Activated naive CD8-positive, alpha-beta T cell treated with anti-CD3 and anti-CD28 coated beads, Interleukin-2, amount 50 U/mL, for 16 hours (primary cell): ENCODE measurements at regions not wholly inside any gene's neighbourhood (a gene's known extent, or its start where the extent isn't known, plus 50 kb on each side); places are given as distances from the start of the nearest gene placed in this dataset.
"Not testable (repeated sequence)": the region's sequence is repeated elsewhere in the genome, so short reads cannot be mapped to it uniquely, and the experiment has no call there.

Experiments
- DNase-seq: peaks from one replicate; pipeline ENCODE4 v3.0.0-alpha.2; 2020; ENCODE audit warnings: low read depth, low spot score

GRCh38 chr9:117649126-117649525 is 55.1 kb upstream of the TLR4 start:
- DNase-seq = no peak

DNA sequence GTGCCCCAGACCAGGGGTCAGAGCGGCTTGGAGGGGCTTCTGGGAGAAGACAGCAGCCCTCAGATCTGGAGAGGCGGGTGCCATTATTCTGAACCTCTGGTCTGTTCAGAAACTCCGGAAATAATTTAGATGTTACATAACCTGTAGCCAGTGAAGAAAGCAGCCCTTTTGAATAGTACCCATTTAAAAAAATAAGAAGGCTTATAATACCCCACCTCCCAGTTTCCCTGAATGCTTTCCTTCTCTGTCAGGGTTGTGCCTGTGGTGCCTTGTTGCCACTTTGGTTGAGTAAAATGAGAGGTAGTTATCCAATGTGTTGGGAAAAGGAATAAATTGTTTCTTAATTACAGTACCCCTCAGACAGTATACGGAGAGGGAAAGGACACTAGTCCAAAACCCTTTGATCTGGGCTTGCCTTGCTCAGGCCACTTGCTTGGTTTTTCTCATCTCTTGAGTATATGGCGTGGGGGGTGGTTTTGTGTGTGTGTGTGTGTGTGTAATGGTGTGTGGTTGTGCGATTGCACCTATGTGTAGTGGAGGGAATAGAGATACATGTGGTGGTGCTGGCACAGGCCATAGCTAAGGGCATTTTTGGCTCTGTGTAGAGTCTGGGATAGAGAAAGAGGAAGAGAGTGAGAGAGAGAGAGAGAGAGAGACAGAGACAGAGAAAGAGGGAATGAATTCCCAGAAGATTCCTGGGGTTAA is 59.1 kb upstream of the TLR4 start:
- no peak for DNase-seq

GRCh38 chr9:117644133-117644931 is 59.9 kb upstream of the TLR4 start:
- DNase-seq = peak; percentile 6

GRCh38 chr9:117643288-117643654 is 60.9 kb upstream of the TLR4 start:
- no peak for DNase-seq

DNA sequence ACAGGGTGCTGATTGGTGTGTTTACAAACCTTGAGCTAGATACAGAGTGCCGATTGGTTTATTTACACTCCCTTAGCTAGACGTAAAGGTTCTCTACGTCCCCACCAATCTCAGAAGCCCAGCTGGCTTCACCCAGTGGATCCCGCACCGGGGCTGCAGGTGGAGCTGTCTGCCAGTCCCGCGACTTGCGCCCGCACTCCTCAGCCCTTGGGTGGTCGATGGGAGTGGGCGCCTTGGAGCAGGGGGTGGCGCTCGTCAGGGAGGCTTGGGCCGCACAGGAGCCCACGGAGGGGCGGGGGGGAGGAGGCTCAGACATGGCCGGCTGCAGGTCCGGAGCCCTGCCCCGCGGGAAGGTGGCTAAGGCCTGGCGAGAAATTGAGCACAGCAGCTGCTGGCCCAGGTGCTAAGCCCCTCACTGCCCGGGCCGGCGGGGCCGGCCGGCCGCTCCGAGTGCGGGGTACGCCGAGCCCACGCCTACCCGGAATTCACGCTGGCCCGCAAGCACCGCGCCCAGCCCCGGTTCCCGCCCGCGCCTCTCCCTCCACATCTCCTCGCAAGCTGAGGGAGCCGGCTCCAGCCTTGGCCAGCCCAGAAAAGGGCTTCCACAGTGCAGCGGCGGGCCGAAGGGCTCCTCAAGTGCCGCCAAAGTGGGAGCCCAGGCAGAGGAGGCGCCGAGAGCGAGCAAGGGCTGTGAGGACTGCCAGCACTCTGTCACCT is 61.5 kb upstream of the TLR4 start:
- DNase-seq = not testable (repeated sequence)

DNA sequence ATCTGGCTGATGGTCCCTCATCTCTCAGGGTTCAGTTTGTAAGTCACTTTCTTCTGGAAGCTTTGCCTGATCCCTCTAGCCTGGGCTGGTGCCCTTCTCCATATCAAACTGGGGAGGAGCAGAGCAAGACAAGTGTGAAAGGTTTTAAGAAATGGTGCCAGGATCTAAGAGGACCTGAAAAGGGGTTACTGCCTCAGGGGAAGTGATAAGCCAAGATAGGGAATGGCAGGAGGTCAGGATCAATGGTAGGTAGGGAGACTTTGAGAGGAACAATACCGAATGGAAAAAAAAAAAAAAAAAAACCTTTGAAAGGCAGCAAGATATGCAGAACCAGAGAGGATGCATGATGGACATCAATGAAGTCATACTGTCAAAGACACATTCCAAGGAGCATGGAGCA is 67.5 kb upstream of the TLR4 start:
- no peak for DNase-seq

- DNase-seq = no peak
These were observed 79.0 kb upstream of the TLR4 start for GRCh38 chr9:117625154-117625553.

DNA sequence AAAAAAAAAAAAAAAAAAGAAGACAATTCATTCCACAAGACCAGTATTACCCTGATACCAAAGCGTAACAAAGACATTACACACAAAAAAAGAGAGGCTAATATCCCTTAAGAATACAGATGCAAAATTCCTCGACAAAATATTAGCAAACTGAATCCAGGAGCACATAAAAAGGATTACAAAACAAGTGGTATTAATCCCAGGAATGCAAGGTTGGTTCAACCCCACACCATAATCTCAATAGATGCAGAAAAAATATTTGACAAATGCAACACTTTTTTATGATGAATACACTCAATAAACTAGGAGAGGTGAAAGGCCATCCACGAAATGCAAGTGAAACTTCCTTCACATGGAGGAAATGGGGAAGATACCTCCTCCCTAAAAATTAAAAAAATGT is 80.1 kb upstream of the TLR4 start:
- DNase-seq = no peak

DNA sequence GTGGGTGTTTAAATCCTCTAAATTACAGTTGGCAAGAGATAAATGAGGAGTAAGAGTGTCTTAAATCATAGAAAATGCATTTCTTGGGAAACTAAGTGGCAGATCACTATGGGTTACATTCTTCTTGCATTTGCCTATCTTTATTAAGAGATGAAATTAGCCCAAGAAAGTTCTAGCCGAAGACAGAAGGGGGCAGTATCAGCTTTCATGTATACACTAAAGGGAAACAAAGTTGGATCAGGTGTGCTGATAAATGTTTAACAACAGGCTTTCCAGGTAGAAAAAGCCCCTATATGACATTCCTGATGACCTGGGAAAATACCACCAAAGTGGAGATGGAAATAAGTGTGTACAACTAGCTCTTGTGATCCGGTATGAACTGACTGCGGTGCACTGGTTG is 81.9 kb upstream of the TLR4 start:
- DNase-seq = no peak

- DNase-seq = no peak
These were observed 87.8 kb upstream of the TLR4 start for GRCh38 chr9:117616431-117616831.

- DNase-seq = no peak
These were observed 91.9 kb upstream of the TLR4 start for GRCh38 chr9:117612317-117612716.

- DNase-seq = no peak
These were observed 106.2 kb upstream of the TLR4 start for GRCh38 chr9:117597977-117598376.

DNA sequence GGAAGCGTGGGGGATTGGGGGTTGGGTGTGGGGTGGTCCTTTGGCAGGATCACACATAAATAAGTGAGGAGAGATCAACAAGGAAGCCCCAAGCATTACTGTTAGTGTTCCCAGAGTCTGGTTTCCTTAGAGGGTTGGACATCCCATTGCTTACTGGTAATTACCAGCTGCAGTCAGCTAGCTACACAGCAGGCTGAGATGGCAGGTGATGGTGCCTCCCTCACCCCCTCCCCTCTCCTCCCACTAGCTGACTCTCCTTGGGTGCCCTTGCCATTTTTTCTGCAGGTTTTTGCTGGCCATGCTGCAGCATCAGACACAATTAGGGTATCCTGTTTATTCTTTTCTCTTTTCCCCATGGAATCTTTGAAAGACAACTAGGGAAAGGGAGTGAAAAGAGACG is 107.5 kb upstream of the TLR4 start:
- no peak for DNase-seq

- DNase-seq = no peak
These were observed 108.6 kb upstream of the TLR4 start for GRCh38 chr9:117595650-117596049.

GRCh38 chr9:117587263-117587662 is 116.9 kb upstream of the TLR4 start:
- DNase-seq = no peak

DNA sequence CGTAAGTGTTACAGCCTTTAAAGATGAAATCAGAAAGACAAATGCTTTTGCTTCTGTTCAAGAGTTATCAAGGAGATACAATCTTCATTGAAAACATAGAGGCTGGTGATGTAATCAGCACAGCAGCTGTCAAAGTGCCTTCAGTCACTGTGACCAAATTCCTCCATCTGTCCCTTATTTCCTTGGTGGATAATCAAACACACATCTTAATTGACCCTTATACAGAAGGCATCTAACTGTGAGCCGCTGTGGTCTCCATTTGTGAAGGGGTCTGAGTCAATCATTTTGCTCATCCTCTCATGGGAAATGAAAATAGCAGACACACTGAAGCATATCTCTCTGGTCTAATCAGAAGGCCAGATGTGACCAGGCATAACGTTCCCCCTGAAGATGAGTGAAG is 130.1 kb upstream of the TLR4 start:
- DNase-seq = no peak

DNA sequence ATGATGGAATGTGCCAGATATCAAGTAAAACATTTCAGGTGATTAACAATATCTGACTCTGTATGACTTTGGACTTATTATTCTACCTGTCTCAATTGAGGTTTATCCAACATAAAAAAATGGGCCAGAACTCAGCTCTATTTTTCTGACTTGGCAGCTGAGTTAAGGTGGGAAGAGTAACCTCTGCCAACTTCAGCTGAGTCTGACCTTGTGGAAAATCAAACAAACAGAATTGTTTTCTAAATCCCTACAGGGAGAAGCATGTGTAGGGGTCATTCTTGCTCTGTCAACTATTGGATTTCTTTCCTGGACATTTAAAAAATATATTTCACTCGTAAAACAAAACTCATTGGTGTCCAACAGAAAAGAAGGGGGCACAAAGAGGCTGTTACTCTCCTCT is 139.4 kb upstream of the TLR4 start:
- no peak for DNase-seq

DNA sequence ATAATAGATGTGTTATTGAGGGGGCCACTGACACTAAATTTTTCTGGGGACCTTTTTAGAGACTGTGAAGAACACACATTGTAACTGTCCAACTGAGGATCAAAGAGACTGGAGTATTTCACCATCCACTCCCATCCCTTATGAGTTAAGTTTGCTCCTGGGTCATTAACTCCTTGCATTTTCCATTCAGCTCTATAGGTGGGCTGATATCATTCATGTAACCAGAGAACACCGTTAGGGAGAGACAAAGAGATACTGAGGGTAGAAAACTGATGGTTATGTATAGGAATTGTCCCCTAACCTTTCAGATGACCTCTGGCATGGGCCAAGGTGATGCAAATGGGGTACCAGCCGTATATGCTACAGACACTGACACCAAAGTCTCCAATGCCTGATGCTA is 142.4 kb upstream of the TLR4 start:
- DNase-seq = no peak

DNA sequence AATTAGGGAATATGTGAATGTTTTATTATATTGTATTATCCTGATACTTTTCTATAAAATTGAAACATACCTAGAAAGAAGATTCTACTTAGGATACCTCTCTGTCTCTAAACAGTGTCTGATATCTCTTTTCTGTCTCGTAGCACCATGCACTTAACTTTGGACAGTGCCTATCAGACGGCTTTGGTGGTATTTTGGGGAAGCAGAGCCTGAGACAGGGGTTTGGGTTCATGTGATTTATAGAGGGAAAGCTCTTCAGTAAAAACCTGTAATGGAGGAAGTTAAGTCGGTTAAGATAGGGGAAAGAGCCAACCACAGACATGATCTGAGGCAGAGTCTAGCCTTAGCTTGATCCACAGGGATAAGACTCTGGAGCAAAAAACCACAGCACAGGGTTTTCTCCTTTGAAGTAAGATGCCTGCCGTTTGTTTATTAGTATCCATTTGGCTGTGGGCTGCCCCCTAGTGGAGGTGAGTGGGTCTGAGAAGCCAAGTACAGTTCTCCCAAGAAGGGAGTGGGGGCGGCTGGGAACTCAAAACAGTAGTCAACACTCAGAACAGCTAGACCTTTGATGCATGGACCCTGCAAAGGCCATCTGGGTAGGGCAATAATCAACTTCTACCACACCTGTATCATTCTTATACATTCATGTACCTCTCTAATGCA is 141.2 kb upstream of the ASTN2 start:
- DNase-seq = no peak

DNA sequence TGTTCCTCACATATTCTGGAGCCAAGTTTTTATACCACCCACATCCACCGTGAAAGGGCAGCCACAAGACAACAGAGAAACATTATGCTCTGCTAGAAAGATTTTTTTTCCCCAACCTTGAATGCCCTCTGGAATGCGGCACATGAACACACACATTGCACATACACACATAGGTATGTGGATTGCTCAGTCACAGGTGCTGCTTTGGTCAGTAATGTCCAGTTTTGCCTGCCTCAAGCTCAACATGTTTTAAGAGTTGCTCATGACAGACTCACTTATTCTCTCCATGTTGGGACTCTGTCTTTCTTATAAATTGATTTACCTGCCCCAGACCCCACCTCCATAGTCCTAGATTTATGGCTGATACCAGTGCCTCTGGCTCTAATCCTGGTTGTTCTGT is 138.0 kb upstream of the ASTN2 start:
- DNase-seq = no peak

- no peak for DNase-seq
These were observed 136.3 kb upstream of the ASTN2 start for GRCh38 chr9:117551171-117551570.

DNA sequence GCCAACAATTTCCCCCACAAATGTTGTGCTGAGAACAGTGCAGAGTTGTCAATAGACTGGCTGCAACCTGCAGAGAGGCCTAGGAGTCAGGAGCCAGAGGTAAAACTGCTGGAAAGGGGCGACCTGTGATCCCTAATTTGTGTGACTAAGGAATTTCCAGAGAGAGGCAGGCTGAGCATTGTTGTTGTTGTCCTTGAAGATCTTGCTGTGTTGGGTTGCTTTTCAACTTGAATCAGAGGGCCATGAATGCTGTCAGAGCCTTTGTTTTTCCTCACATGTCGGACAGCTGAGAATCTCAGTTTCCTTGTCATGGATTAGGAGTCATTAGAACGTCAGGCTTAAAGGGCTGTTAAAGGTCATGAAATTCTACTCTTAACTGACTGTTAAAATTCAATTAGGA is 134.6 kb upstream of the ASTN2 start:
- DNase-seq = no peak
